ENCODE measurements at regions not wholly inside any gene's neighbourhood (a gene's known extent, or its start where the extent isn't known, plus 50 kb on each side); places are given as distances from the start of the nearest gene placed in this dataset.

DNA sequence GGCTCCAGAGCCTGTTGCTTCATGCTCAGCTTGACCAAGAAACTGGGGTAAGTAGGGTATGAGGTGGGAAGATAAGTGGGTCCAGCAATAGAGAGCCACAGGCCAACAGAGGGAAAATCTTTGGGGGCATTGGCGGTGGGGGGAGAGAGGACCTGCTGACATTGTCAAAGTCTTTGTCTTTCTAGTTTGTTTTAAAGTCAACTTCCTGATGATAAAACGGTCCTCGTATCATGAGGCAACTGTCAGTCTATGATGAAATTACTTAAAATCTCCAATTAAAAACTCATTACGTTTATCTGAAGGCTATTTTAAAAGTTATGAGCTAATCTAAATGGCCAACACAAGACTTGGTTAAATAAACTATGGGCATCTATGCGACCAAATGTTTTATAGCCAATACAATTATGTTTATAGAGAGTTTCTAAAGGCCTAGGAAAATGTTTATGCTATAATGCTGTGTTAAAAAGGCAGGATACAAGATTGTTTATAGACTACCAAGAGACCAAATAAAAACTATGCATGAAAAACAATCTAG, 84.4 kb upstream of the CD28 start (continued):
- TF ChIP-seq REST (IDR thresholded peaks at IDR 0.05): no peak
- TF ChIP-seq RXRA (IDR thresholded peaks at IDR 0.05): no peak

DNA sequence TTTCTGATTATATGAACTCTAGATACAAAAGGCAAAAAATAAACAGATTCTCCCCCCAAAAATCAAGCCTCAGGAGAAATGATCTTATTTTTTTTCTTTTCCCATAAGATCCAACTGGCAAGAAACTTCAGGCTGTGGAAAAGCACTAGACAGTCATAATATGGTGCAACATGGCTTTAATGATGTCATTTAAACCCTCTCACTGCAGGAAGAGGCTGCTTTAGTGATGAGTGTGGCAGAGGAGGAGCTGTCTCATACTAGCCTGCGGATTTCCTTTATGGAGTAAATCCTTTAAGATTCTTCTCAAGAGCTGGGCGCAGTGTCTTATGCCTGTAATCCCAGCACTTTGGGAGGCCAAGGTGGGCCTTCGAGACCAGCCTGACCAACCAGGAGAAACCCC, 83.3 kb upstream of the CD28 start:
- Histone ChIP-seq H3K4me3 (ENCODE audit: low read depth in 1 of 3, low read length in 3 of 3) (no peak overlapping the region), H3K27me3 (ENCODE audit: control insufficient read depth in 4 of 4, insufficient read depth in 4 of 4, low read length in 3 of 4) (no peaks in the 10 kb centered on the region), H3K36me3 (ENCODE audit: control insufficient read depth in 4 of 4, insufficient read depth in 3 of 4, low read depth in 1 of 4, low read length in 3 of 4) (no peaks in the 10 kb centered on the region), H3K27ac (ENCODE audit: low read depth in 1 of 2, low read length in 2 of 2) (no peak overlapping the region), H3K9ac (ENCODE audit: low read depth in 1 of 2, low read length in 2 of 2) (no peak overlapping the region), H3K9me3 (ENCODE audit: control insufficient read depth in 4 of 4, low read length in 3 of 4) (no peaks in the 10 kb centered on the region), H3K4me1 (ENCODE audit: control insufficient read depth in 4 of 4, insufficient read depth in 4 of 4, low read length in 3 of 4) (peaks cover 5 to 23% (median 9%) of the 10 kb centered on the region in 4 donors)
- 97% methylated on average over 3 of the region's 3 CpGs for whole genome bisulfite sequencing
- TF ChIP-seq, protein P1, sequence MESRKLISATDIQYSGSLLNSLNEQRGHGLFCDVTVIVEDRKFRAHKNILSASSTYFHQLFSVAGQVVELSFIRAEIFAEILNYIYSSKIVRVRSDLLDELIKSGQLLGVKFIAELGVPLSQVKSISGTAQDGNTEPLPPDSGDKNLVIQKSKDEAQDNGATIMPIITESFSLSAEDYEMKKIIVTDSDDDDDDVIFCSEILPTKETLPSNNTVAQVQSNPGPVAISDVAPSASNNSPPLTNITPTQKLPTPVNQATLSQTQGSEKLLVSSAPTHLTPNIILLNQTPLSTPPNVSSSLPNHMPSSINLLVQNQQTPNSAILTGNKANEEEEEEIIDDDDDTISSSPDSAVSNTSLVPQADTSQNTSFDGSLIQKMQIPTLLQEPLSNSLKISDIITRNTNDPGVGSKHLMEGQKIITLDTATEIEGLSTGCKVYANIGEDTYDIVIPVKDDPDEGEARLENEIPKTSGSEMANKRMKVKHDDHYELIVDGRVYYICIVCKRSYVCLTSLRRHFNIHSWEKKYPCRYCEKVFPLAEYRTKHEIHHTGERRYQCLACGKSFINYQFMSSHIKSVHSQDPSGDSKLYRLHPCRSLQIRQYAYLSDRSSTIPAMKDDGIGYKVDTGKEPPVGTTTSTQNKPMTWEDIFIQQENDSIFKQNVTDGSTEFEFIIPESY (IDR thresholded peaks at IDR 0.05): no peak
- TF ChIP-seq JUND (IDR thresholded peaks at IDR 0.05): no peak
- TF ChIP-seq HNF4G (IDR thresholded peaks at IDR 0.05): no peak
- no peak for DNase-seq (ENCODE audit: low spot score)

GRCh38 chr2:203623661-203624060, 82.8 kb upstream of the CD28 start:
- no peak for DNase-seq (ENCODE audit: low spot score)
- Histone ChIP-seq H3K27ac (ENCODE audit: low read depth in 1 of 2, low read length in 2 of 2) (no peak overlapping the region), H3K36me3 (ENCODE audit: control insufficient read depth in 4 of 4, insufficient read depth in 3 of 4, low read depth in 1 of 4, low read length in 3 of 4) (no peaks in the 10 kb centered on the region), H3K4me1 (ENCODE audit: control insufficient read depth in 4 of 4, insufficient read depth in 4 of 4, low read length in 3 of 4) (peaks cover 5 to 23% (median 9%) of the 10 kb centered on the region in 4 donors), H3K9ac (ENCODE audit: low read depth in 1 of 2, low read length in 2 of 2) (no peak overlapping the region), H3K4me3 (ENCODE audit: low read depth in 1 of 3, low read length in 3 of 3) (no peak overlapping the region), H3K27me3 (ENCODE audit: control insufficient read depth in 4 of 4, insufficient read depth in 4 of 4, low read length in 3 of 4) (no peaks in the 10 kb centered on the region), H3K9me3 (ENCODE audit: control insufficient read depth in 4 of 4, low read length in 3 of 4) (no peaks in the 10 kb centered on the region)
- no peak for TF ChIP-seq RXRA (IDR thresholded peaks at IDR 0.05)
- no peak for TF ChIP-seq SP1 (IDR thresholded peaks at IDR 0.05)
- TF ChIP-seq REST (IDR thresholded peaks at IDR 0.05): no peak
- no peak for TF ChIP-seq EGR1 (IDR thresholded peaks at IDR 0.05; ENCODE audit: low read depth in 2 of 2)
- no peak for TF ChIP-seq CTCF (IDR thresholded peaks at IDR 0.05; ENCODE audit: low read depth, low read length, missing input control)
- TF ChIP-seq GABPA (IDR thresholded peaks at IDR 0.05 in 1 of 2, conservative IDR thresholded peaks at IDR 0.05 in 1 of 2): no peak
- TF ChIP-seq MAX (IDR thresholded peaks at IDR 0.05): no peak
- no peak for TF ChIP-seq JUND (IDR thresholded peaks at IDR 0.05)
- no peak for TF ChIP-seq ATF3 (IDR thresholded peaks at IDR 0.05)
- TF ChIP-seq FOXA1 (IDR thresholded peaks at IDR 0.05): no peak
- TF ChIP-seq, protein P1 (IDR thresholded peaks at IDR 0.05): no peak
- no peak for TF ChIP-seq TAF1 (conservative IDR thresholded peaks at IDR 0.05)
- no peak for TF ChIP-seq RAD21 (IDR thresholded peaks at IDR 0.05)
- no peak for TF ChIP-seq HNF4A (conservative IDR thresholded peaks at IDR 0.05)
- no peak for TF ChIP-seq FOXA2 (IDR thresholded peaks at IDR 0.05)
- 69% methylated on average over 6 of the region's 6 CpGs for WGBS
